HG02588 (cell line): ENCODE measurements at regions not wholly inside any gene's neighbourhood (a gene's known extent, or its start where the extent isn't known, plus 50 kb on each side); places are given as distances from the start of the nearest gene placed in this dataset.
A peak's percentile ranks its signal among the peaks of the same experiment; 100 is the strongest.

Experiments
- ATAC-seq: cut with Tn5 transposase; IDR thresholded peaks from one replicate; pipeline ENCODE4 v1.9.1; 2021; ENCODE audit warnings: mild to moderate bottlenecking, moderate library complexity; ENCODE audit not compliant: unreplicated experiment

- ATAC-seq, result no peak
These were observed 90.1 kb upstream of the PIK3CG start for GRCh38 chr7:106774768-106775551.

GRCh38 chr7:106775552-106775936 is 89.5 kb upstream of the PIK3CG start:
- no peak for ATAC-seq

GRCh38 chr7:106775975-106776607 is 89.0 kb upstream of the PIK3CG start:
- ATAC-seq, result no peak

GRCh38 chr7:106776618-106777347 is 88.3 kb upstream of the PIK3CG start:
- ATAC-seq, result no peak

GRCh38 chr7:106777674-106778299 is 87.3 kb upstream of the PIK3CG start:
- no peak for ATAC-seq

GRCh38 chr7:106778656-106779250 is 86.3 kb upstream of the PIK3CG start:
- ATAC-seq, result no peak

GRCh38 chr7:106779877-106780276 is 85.2 kb upstream of the PIK3CG start:
- ATAC-seq, result no peak

- ATAC-seq, result no peak
These were observed 84.1 kb upstream of the PIK3CG start for GRCh38 chr7:106781007-106781406.

GRCh38 chr7:106781828-106782544 is 83.1 kb upstream of the PIK3CG start:
- no peak for ATAC-seq

GRCh38 chr7:106783286-106783685 is 81.8 kb upstream of the PIK3CG start:
- ATAC-seq, result no peak

GRCh38 chr7:106788637-106789036 is 76.4 kb upstream of the PIK3CG start:
- ATAC-seq, result no peak

GRCh38 chr7:106791526-106791925 is 73.6 kb upstream of the PIK3CG start:
- ATAC-seq, result no peak

GRCh38 chr7:106792233-106792926 is 72.7 kb upstream of the PIK3CG start:
- ATAC-seq, result no peak

- ATAC-seq, result no peak
These were observed 71.8 kb upstream of the PIK3CG start for GRCh38 chr7:106793015-106793975.

GRCh38 chr7:106794276-106795083 is 70.6 kb upstream of the PIK3CG start:
- no peak for ATAC-seq

- ATAC-seq, result no peak
These were observed 69.8 kb upstream of the PIK3CG start for GRCh38 chr7:106795084-106795876.

- ATAC-seq, result peak; percentile 80
These were observed 69.2 kb upstream of the PIK3CG start for GRCh38 chr7:106795877-106796231.
